Stimulated activated CD8-positive, alpha-beta memory T cell treated with anti-CD3 and anti-CD28 coated beads, Interleukin-7, amount 100 ng/mL, for 48 hours (primary cell): ENCODE measurements at regions not wholly inside any gene's neighbourhood (a gene's known extent, or its start where the extent isn't known, plus 50 kb on each side); places are given as distances from the start of the nearest gene placed in this dataset.
"Not testable (repeated sequence)": the region's sequence is repeated elsewhere in the genome, so short reads cannot be mapped to it uniquely, and the experiment has no call there.

Source experiments
- DNase-seq, 2 donors: peaks; one replicate each; pipeline ENCODE4 v3.0.0-alpha.2; 2020; ENCODE audit warnings: low read depth in 1 of 2; ENCODE audit errors: extremely low read depth in 1 of 2

GRCh38 chr17:72463287-72464102 lies 342.7 kb downstream of the SOX9 start:
- no peak for DNase-seq

GRCh38 chr17:72464221-72464620 lies 343.4 kb downstream of the SOX9 start:
- DNase-seq = not testable (repeated sequence)

- DNase-seq = no peak
These were observed 344.6 kb downstream of the SOX9 start for GRCh38 chr17:72465191-72466024.

GRCh38 chr17:72466199-72466598 lies 345.4 kb downstream of the SOX9 start:
- DNase-seq = no peak

- no peak for DNase-seq
These were observed 345.8 kb downstream of the SOX9 start for GRCh38 chr17:72466606-72467005.

- no peak for DNase-seq
These were observed 347.2 kb downstream of the SOX9 start for GRCh38 chr17:72467841-72468653.

GRCh38 chr17:72468841-72469240 lies 348.0 kb downstream of the SOX9 start:
- DNase-seq = no peak

GRCh38 chr17:72470121-72470705 lies 349.4 kb downstream of the SOX9 start:
- no peak for DNase-seq

GRCh38 chr17:72470734-72471133 lies 349.9 kb downstream of the SOX9 start:
- no peak for DNase-seq

GRCh38 chr17:72471296-72471695 lies 350.5 kb downstream of the SOX9 start:
- DNase-seq = no peak

- DNase-seq = no peak
These were observed 351.3 kb downstream of the SOX9 start for GRCh38 chr17:72472106-72472505.

- not testable (repeated sequence) for DNase-seq
These were observed 352.1 kb downstream of the SOX9 start for GRCh38 chr17:72472853-72473390.

- no peak for DNase-seq
These were observed 353.4 kb downstream of the SOX9 start for GRCh38 chr17:72474243-72474642.

- DNase-seq = no peak
These were observed 354.1 kb downstream of the SOX9 start for GRCh38 chr17:72474719-72475477.

GRCh38 chr17:72476134-72476533 lies 355.3 kb downstream of the SOX9 start:
- no peak for DNase-seq

- DNase-seq = no peak
These were observed 355.8 kb downstream of the SOX9 start for GRCh38 chr17:72476575-72476986.

- no peak for DNase-seq
These were observed 356.7 kb downstream of the SOX9 start for GRCh38 chr17:72477491-72477890.

- no peak for DNase-seq
These were observed 358.3 kb downstream of the SOX9 start for GRCh38 chr17:72479113-72479512.

GRCh38 chr17:72481572-72481971 lies 360.8 kb downstream of the SOX9 start:
- DNase-seq = no peak

- no peak for DNase-seq
These were observed 364.8 kb downstream of the SOX9 start for GRCh38 chr17:72485596-72485995.
